ENCODE measurements at regions not wholly inside any gene's neighbourhood (a gene's known extent, or its start where the extent isn't known, plus 50 kb on each side); places are given as distances from the start of the nearest gene placed in this dataset.

DNA sequence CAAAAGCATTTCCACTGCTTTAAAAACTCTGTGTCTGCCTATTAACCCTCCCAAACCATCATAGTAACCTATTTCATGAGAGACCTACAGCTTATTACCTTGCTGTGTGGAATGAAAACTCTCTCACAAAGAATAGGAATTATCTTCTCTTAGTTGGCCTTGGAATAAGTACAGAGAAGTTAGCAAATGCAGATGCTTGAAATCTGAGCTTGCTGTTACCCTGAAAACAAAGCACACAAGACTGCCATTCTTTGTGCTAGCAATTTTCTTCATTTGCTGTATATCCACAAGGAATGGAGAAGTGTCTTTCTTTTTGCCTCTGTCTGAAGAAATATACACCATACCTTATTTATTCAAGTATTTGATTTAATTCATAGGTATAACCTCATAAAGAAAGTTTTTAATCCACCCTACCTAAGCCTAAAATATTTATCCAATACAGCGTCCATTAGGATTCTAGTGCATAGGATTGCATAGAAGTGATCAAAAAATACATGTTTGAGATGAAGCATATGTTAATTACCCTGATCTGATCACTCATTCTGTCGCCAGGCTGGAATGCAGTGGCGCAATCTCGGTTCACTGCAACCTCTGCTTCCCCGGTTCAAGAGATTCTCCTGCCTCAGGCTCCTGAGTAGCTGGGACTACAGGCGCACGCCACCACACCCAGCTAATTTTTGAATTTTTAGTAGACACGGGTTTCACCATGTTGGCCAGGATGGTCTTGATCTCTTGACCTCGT, 451.1 kb downstream of the LTN1 start:
- TF ChIP-seq CTCF (IDR thresholded peaks at IDR 0.05; ENCODE audit: extremely low read depth in 1 of 2, insufficient read depth in 1 of 2, low read depth in 1 of 2, low read length in 2 of 2) (no peak), EZH2 (IDR thresholded peaks at IDR 0.05; ENCODE audit: borderline replicate concordance, low read depth, low read length, severe bottlenecking) (no peak), POLR2AphosphoS5 (IDR thresholded peaks at IDR 0.05; ENCODE audit: insufficient read depth, low read depth, low read length) (no peak), POLR2A (IDR thresholded peaks at IDR 0.05; ENCODE audit: low read depth, low read length) (no peak), JUN (IDR thresholded peaks at IDR 0.05; ENCODE audit: borderline replicate concordance, insufficient read depth, insufficient read length, low read depth) (no peak)
- TF ChIP-seq, protein P1, sequence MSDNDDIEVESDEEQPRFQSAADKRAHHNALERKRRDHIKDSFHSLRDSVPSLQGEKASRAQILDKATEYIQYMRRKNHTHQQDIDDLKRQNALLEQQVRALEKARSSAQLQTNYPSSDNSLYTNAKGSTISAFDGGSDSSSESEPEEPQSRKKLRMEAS (IDR thresholded peaks at IDR 0.05; ENCODE audit: insufficient read depth, insufficient read length): no peak
